Endothelial cell of umbilical vein (primary cell): ENCODE measurements at regions not wholly inside any gene's neighbourhood (a gene's known extent, or its start where the extent isn't known, plus 50 kb on each side); places are given as distances from the start of the nearest gene placed in this dataset.
"Not testable (repeated sequence)": the region's sequence is repeated elsewhere in the genome, so short reads cannot be mapped to it uniquely, and the experiment has no call there.

ENCODE experiments used
- BruUV-seq: library from RNA; stranded (reverse); fragments of 400-500 nt; replicated peaks from 2 replicates; lab custom pipeline; 2021; lab: Mats Ljungman, UMichigan
- CTCF ChIA-PET: fragments of 300-600, 350-600 bp; sonication (Branson Sonifier 250); formaldehyde crosslinking; loops from one replicate; lab custom pipeline; 2021; ENCODE audit warnings: antibody characterized with exemption, inconsistent platforms; lab: Charles Lee
- POLR2A ChIA-PET: fragments of 300-600, 350-600 bp; sonication (Branson Sonifier 250); formaldehyde crosslinking; loops from one replicate; lab custom pipeline; 2021; ENCODE audit warnings: antibody characterized with exemption, inconsistent platforms; lab: Charles Lee
- DNase-seq: peaks from one replicate; pipeline ENCODE4 v3.0.0-alpha.2; 2011; ENCODE audit warnings: low read depth, low spot score
- FAIRE-seq: peaks from 2 replicates; lab custom pipeline; 2011; peaks lifted over from hg19 to GRCh38; lab: Jason Lieb, UNC
- H2AFZ ChIP-seq: 2 replicates; pipeline ENCODE4 v1.6.0; 2012; ENCODE audit warnings: low read depth, low read length, control low read depth, inconsistent platforms
- H3K27ac ChIP-seq: 2 replicates; pipeline ENCODE4 v1.5.1; 2011; ENCODE audit warnings: low read depth, mild to moderate bottlenecking, control low read depth, low read length, moderate library complexity; ENCODE audit not compliant: insufficient read depth
- H3K27me3 ChIP-seq, 2 experiments: 2 replicates each; pipeline versions ENCODE4 v1.6.0 to v1.6.1; 2011; ENCODE audit warnings: low read length in 2 of 2, mixed read lengths in 1 of 2; ENCODE audit not compliant: control insufficient read depth in 2 of 2, insufficient read depth in 2 of 2
- H3K36me3 ChIP-seq, 2 experiments: 2 replicates in 1 of 2; 3 replicates in 1 of 2; pipeline ENCODE4 v1.5.1; 2011; ENCODE audit warnings: low read length in 2 of 2, mild to moderate bottlenecking in 1 of 2, moderate library complexity in 1 of 2; ENCODE audit not compliant: control insufficient read depth in 2 of 2, insufficient read depth in 2 of 2; ENCODE audit errors: extremely low read depth in 1 of 2
- H3K4me1 ChIP-seq: 3 replicates; pipeline ENCODE4 v1.5.1; 2011; ENCODE audit warnings: mild to moderate bottlenecking, low read length; ENCODE audit not compliant: control insufficient read depth, insufficient read depth; ENCODE audit errors: extremely low read depth
- H3K4me2 ChIP-seq: 2 replicates; pipeline ENCODE4 v1.6.1; 2011; ENCODE audit warnings: low read length, control low read depth, mixed read lengths; ENCODE audit not compliant: insufficient read depth
- H3K4me3 ChIP-seq, 3 experiments: fragments of 200-600 bp in 1 of 3; sonication (generic), shearing (Covaris generic) in 1 of 3; replicated peaks in 1 of 3; 2 replicates each; pipeline ENCODE4 v1.5.1; 2011 to 2016; ENCODE audit warnings: control low read depth in 3 of 3, low read length in 3 of 3, mild to moderate bottlenecking in 2 of 3, inconsistent platforms in 1 of 3, low read depth in 1 of 3, moderate library complexity in 1 of 3; ENCODE audit not compliant: insufficient read depth in 1 of 3
- H3K79me2 ChIP-seq: 2 replicates; pipeline ENCODE4 v1.6.0; 2012; ENCODE audit warnings: low read length, inconsistent platforms; ENCODE audit not compliant: control insufficient read depth, insufficient read depth
- H3K9ac ChIP-seq: replicated peaks from 2 replicates; pipeline ENCODE3; 2011; ENCODE audit warnings: low read length, control low read depth; ENCODE audit not compliant: insufficient read depth; ENCODE audit errors: extremely low read depth
- H3K9me1 ChIP-seq: replicated peaks from 3 replicates; pipeline ENCODE4 v1.6.0; 2011; ENCODE audit warnings: mild to moderate bottlenecking, low read length; ENCODE audit not compliant: control insufficient read depth, insufficient read depth; ENCODE audit errors: extremely low read depth
- H3K9me3 ChIP-seq: replicated peaks from 2 replicates; pipeline ENCODE4 v1.5.1; 2012; ENCODE audit warnings: low read length, inconsistent platforms; ENCODE audit not compliant: control insufficient read depth, insufficient read depth
- H4K20me1 ChIP-seq: replicated peaks from 2 replicates; pipeline ENCODE3; 2011; ENCODE audit warnings: mild to moderate bottlenecking, low read length; ENCODE audit not compliant: control insufficient read depth, insufficient read depth; ENCODE audit errors: extremely low read depth
- FOS ChIP-seq: IDR thresholded peaks from 2 replicates; pipeline ENCODE4 v1.6.1; 2011; ENCODE audit warnings: mild to moderate bottlenecking, low read length, moderate library complexity, borderline replicate concordance; ENCODE audit not compliant: insufficient read depth
- MAX ChIP-seq: IDR thresholded peaks from 2 replicates; pipeline ENCODE4 v1.6.1; 2011; ENCODE audit not compliant: insufficient read depth, insufficient read length
- dilution Hi-C: fragments of 300-500 bp; cut with MboI; formaldehyde crosslinking; loops from one replicate; pipeline ENCODE4 v1.15.0; 2019; ENCODE audit warnings: low sequenced_read_pairs; ENCODE audit not compliant: extremely low pct_ligation_motif_present
- intact Hi-C: fragments of 100-400 bp; cut with micrococcal nuclease; formaldehyde crosslinking; loops from one replicate; pipeline ENCODE4 v1.10.0; 2022

GRCh38 chr1:29590583-29591565 is 354.6 kb downstream of the PTPRU start:
- H2AFZ ChIP-seq: no peak overlapping the region
- no peak overlapping the region for H3K9ac ChIP-seq
- H3K36me3 ChIP-seq: no peaks in the 10 kb centered on the region
- DNase-seq (no peak), FAIRE-seq (no peak)
- H3K27me3 ChIP-seq: no peaks in the 10 kb centered on the region
- no peak overlapping the region for H3K4me2 ChIP-seq
- H4K20me1 ChIP-seq: no peaks in the 10 kb centered on the region
- peaks cover 2% of the 10 kb centered on the region for H3K4me1 ChIP-seq
- dilution Hi-C loops: no loop called here
- ChIA-PET POLR2A (no interaction called here), CTCF (interaction anchor here (0.6 to 1.1 kb wide), 3 partner anchors 9 to 113 kb away, joined by 3 to 6 read pairs (median 3); no protein-coding TSS in a partner anchor)
- H3K27ac ChIP-seq: no peak overlapping the region
- intact Hi-C loops: no loop called here
- H3K4me3 ChIP-seq: no peak overlapping the region
- TF ChIP-seq MAX (no peak), FOS (peak; percentile 51)
- no peaks in the 10 kb centered on the region for H3K9me3 ChIP-seq
- H3K9me1 ChIP-seq: no peaks in the 10 kb centered on the region
- no TSS peak for BruUV-seq
- no peaks in the 10 kb centered on the region for H3K79me2 ChIP-seq

- CTCF ChIA-PET, POLR2A ChIA-PET, H3K79me2 ChIP-seq, H4K20me1 ChIP-seq, FAIRE-seq, H3K36me3 ChIP-seq, BruUV-seq, DNase-seq, H3K4me2 ChIP-seq, H2AFZ ChIP-seq, H3K9ac ChIP-seq, H3K4me1 ChIP-seq, H3K27me3 ChIP-seq, intact Hi-C loops, H3K27ac ChIP-seq, H3K4me3 ChIP-seq, H3K9me1 ChIP-seq, H3K9me3 ChIP-seq, dilution Hi-C loops: not testable (repeated sequence)
Observed at GRCh38 chr1:29589716-29590115, 353.4 kb downstream of the PTPRU start.
